Neural cell (in vitro differentiated cells): ENCODE measurements at regions not wholly inside any gene's neighbourhood (a gene's known extent, or its start where the extent isn't known, plus 50 kb on each side); places are given as distances from the start of the nearest gene placed in this dataset.

Experiments used
- H2AFZ ChIP-seq: fragments of 200-600, 300-800 bp; sonication (generic), shearing (Covaris generic); 2 replicates; pipeline ENCODE4 v1.6.0; 2014; ENCODE audit warnings: low read depth, mild to moderate bottlenecking, antibody characterized with exemption, low read length, moderate library complexity
- H3F3A ChIP-seq: fragments of 200-600 bp; shearing (Covaris generic); 2 replicates; pipeline ENCODE4 v1.6.1; 2016; ENCODE audit warnings: mild to moderate bottlenecking, moderate library complexity, mixed read lengths, antibody characterized with exemption, low read length; ENCODE audit not compliant: insufficient read depth, poor library complexity, severe bottlenecking
- H3K27ac ChIP-seq: fragments of 200-600, 300-800 bp; sonication (generic), shearing (Covaris generic); 2 replicates; pipeline ENCODE4 v1.5.1; 2014; ENCODE audit warnings: mild to moderate bottlenecking, low read length, moderate library complexity
- H3K27me3 ChIP-seq: fragments of 300-800, 200-600 bp; sonication (generic), shearing (Covaris generic); 2 replicates; pipeline ENCODE4 v1.6.0; 2014; ENCODE audit warnings: mild to moderate bottlenecking, low read depth, low read length, moderate library complexity; ENCODE audit not compliant: insufficient read depth
- H3K36me3 ChIP-seq: fragments of 300-800, 200-600 bp; sonication (generic), shearing (Covaris generic); 2 replicates; pipeline ENCODE4 v1.5.1; 2014; ENCODE audit warnings: mild to moderate bottlenecking, antibody characterized with exemption, low read length, moderate library complexity; ENCODE audit not compliant: insufficient read depth
- H3K4me2 ChIP-seq: fragments of 300-800, 200-600 bp; sonication (generic), shearing (Covaris generic); 2 replicates; pipeline ENCODE4 v1.6.0; 2014; ENCODE audit warnings: mild to moderate bottlenecking, low read length
- H3K4me3 ChIP-seq: fragments of 300-800, 200-600 bp; sonication (generic), shearing (Covaris generic); 2 replicates; pipeline ENCODE4 v1.5.1; 2014; ENCODE audit warnings: mild to moderate bottlenecking, low read length, moderate library complexity
- H3K79me2 ChIP-seq: fragments of 200-600 bp; shearing (Covaris generic); replicated peaks from 2 replicates; pipeline ENCODE4 v1.6.0; 2014; ENCODE audit warnings: mild to moderate bottlenecking, low read length, moderate library complexity; ENCODE audit not compliant: insufficient read depth
- H3K9ac ChIP-seq: fragments of 300-800, 200-600 bp; sonication (generic), shearing (Covaris generic); 2 replicates; pipeline ENCODE4 v1.6.1; 2016; ENCODE audit warnings: mild to moderate bottlenecking, low read length, mixed read lengths
- H3K9me2 ChIP-seq: fragments of 200-600 bp; shearing (Covaris generic); 2 replicates; pipeline ENCODE4 v1.6.1; 2016; ENCODE audit warnings: mild to moderate bottlenecking, low read length, mixed read lengths; ENCODE audit not compliant: insufficient read depth
- H3K9me3 ChIP-seq: fragments of 200-600, 300-800 bp; sonication (generic), shearing (Covaris generic); 2 replicates; pipeline ENCODE4 v1.6.1; 2016; ENCODE audit warnings: mild to moderate bottlenecking, mixed run types, low read length, moderate library complexity, mixed read lengths
- H4K20me1 ChIP-seq: fragments of 200-600 bp; shearing (Covaris generic); 2 replicates; pipeline ENCODE4 v1.6.1; 2016; ENCODE audit warnings: mild to moderate bottlenecking, mixed run types; ENCODE audit not compliant: insufficient read depth
- EP300 ChIP-seq: fragments of 450-650 bp; conservative IDR thresholded peaks from 2 replicates; pipeline ENCODE4 v1.6.1; 2014; ENCODE audit warnings: antibody characterized with exemption, mild to moderate bottlenecking, moderate library complexity; ENCODE audit not compliant: poor library complexity, severe bottlenecking
- EZH2 ChIP-seq: fragments of 200-600, 300-800 bp; shearing (Covaris generic), sonication (generic); IDR thresholded peaks from 2 replicates; pipeline ENCODE4 v1.6.1; 2014; ENCODE audit warnings: antibody characterized with exemption, low read length, borderline replicate concordance, mild to moderate bottlenecking; ENCODE audit not compliant: insufficient read depth, poor library complexity, severe bottlenecking
- MXI1 ChIP-seq: fragments of 450-650 bp; conservative IDR thresholded peaks from 2 replicates; pipeline ENCODE4 v1.6.1; 2014; ENCODE audit warnings: antibody characterized with exemption, mild to moderate bottlenecking; ENCODE audit not compliant: poor library complexity, severe bottlenecking
- POLR2AphosphoS5 ChIP-seq: IDR thresholded peaks from 2 replicates; pipeline ENCODE4 v1.6.1; 2012
- RAD21 ChIP-seq: fragments of 450-650 bp; conservative IDR thresholded peaks from 2 replicates; pipeline ENCODE4 v1.6.1; 2014; ENCODE audit warnings: antibody characterized with exemption, mild to moderate bottlenecking, moderate library complexity
- SMC3 ChIP-seq: fragments of 450-650 bp; conservative IDR thresholded peaks from 2 replicates; pipeline ENCODE4 v1.6.1; 2014; ENCODE audit warnings: antibody characterized with exemption, mild to moderate bottlenecking, moderate library complexity; ENCODE audit not compliant: poor library complexity
- TAF1 ChIP-seq: IDR thresholded peaks from 2 replicates; pipeline ENCODE4 v1.6.1; 2012; ENCODE audit warnings: low read depth
- TF ChIP-seq, protein P1 (sequence below): fragments of 450-650 bp; IDR thresholded peaks from 2 replicates; pipeline ENCODE4 v1.5.1; 2014; ENCODE audit warnings: antibody characterized with exemption, mild to moderate bottlenecking, moderate library complexity; ENCODE audit not compliant: poor library complexity, severe bottlenecking
- TF ChIP-seq, protein P2 (sequence below): IDR thresholded peaks from 2 replicates; pipeline ENCODE4 v1.6.1; 2012; ENCODE audit warnings: borderline replicate concordance

DNA sequence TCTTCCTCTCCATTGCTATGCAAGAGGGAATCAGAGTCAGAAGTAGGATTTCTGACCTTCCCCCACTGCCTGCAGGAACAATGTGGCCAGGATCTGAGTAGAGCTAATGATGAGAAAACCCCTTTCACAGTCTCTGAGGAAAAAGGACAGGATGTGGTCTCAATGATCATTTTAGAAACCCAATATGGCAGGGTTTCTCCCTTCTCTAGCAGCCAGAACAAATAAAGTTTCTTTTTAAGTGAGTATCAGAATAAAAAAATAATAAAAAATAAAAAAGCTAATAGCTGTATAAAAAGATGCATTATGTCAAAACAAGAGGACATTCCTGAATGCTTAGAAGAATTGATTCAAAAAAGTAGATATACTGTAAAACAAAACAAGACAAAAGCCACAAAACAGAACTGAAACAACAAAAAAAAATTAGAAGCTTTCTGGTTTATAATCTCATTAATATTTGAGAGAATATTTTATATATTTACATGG is 1124.9 kb upstream of the ZEB2 start:
- H3K27ac ChIP-seq: no peak overlapping the region
- H3K36me3 ChIP-seq: no peaks in the 10 kb centered on the region
- no peak overlapping the region for H3K4me2 ChIP-seq
- no peak overlapping the region for H2AFZ ChIP-seq
- no peaks in the 10 kb centered on the region for H3K79me2 ChIP-seq
- TF ChIP-seq, protein P1, sequence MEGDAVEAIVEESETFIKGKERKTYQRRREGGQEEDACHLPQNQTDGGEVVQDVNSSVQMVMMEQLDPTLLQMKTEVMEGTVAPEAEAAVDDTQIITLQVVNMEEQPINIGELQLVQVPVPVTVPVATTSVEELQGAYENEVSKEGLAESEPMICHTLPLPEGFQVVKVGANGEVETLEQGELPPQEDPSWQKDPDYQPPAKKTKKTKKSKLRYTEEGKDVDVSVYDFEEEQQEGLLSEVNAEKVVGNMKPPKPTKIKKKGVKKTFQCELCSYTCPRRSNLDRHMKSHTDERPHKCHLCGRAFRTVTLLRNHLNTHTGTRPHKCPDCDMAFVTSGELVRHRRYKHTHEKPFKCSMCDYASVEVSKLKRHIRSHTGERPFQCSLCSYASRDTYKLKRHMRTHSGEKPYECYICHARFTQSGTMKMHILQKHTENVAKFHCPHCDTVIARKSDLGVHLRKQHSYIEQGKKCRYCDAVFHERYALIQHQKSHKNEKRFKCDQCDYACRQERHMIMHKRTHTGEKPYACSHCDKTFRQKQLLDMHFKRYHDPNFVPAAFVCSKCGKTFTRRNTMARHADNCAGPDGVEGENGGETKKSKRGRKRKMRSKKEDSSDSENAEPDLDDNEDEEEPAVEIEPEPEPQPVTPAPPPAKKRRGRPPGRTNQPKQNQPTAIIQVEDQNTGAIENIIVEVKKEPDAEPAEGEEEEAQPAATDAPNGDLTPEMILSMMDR: no peak
- TF ChIP-seq TAF1 (no peak), POLR2AphosphoS5 (no peak), SMC3 (no peak), MXI1 (no peak), RAD21 (no peak), EZH2 (no peak), EP300 (no peak)
- TF ChIP-seq, protein P2, sequence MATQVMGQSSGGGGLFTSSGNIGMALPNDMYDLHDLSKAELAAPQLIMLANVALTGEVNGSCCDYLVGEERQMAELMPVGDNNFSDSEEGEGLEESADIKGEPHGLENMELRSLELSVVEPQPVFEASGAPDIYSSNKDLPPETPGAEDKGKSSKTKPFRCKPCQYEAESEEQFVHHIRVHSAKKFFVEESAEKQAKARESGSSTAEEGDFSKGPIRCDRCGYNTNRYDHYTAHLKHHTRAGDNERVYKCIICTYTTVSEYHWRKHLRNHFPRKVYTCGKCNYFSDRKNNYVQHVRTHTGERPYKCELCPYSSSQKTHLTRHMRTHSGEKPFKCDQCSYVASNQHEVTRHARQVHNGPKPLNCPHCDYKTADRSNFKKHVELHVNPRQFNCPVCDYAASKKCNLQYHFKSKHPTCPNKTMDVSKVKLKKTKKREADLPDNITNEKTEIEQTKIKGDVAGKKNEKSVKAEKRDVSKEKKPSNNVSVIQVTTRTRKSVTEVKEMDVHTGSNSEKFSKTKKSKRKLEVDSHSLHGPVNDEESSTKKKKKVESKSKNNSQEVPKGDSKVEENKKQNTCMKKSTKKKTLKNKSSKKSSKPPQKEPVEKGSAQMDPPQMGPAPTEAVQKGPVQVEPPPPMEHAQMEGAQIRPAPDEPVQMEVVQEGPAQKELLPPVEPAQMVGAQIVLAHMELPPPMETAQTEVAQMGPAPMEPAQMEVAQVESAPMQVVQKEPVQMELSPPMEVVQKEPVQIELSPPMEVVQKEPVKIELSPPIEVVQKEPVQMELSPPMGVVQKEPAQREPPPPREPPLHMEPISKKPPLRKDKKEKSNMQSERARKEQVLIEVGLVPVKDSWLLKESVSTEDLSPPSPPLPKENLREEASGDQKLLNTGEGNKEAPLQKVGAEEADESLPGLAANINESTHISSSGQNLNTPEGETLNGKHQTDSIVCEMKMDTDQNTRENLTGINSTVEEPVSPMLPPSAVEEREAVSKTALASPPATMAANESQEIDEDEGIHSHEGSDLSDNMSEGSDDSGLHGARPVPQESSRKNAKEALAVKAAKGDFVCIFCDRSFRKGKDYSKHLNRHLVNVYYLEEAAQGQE: no peak
- H3K9ac ChIP-seq: no peak overlapping the region
- no peak overlapping the region for H3K4me3 ChIP-seq
- no peaks in the 10 kb centered on the region for H3K27me3 ChIP-seq
- H3F3A ChIP-seq: no peaks in the 10 kb centered on the region
- no peaks in the 10 kb centered on the region for H3K9me2 ChIP-seq
- H4K20me1 ChIP-seq: no peaks in the 10 kb centered on the region
- H3K9me3 ChIP-seq: no peaks in the 10 kb centered on the region

- no peak overlapping the region for H3K4me2 ChIP-seq
- no peaks in the 10 kb centered on the region for H3K9me3 ChIP-seq
- H3K27ac ChIP-seq: no peak overlapping the region
- no peaks in the 10 kb centered on the region for H3K9me2 ChIP-seq
- no peaks in the 10 kb centered on the region for H3K79me2 ChIP-seq
- no peaks in the 10 kb centered on the region for H3F3A ChIP-seq
- H3K27me3 ChIP-seq: no peaks in the 10 kb centered on the region
- no peak overlapping the region for H3K4me3 ChIP-seq
- H3K9ac ChIP-seq: no peak overlapping the region
- no peaks in the 10 kb centered on the region for H3K36me3 ChIP-seq
- H4K20me1 ChIP-seq: no peaks in the 10 kb centered on the region
- H2AFZ ChIP-seq: no peak overlapping the region
- TF ChIP-seq EZH2 (no peak), EP300 (no peak), TAF1 (no peak), MXI1 (no peak), POLR2AphosphoS5 (no peak)
- TF ChIP-seq, protein P1: no peak
Measured at GRCh38 chr2:145638675-145639074, 1118.8 kb upstream of the ZEB2 start.
